Neutrophil (primary cell): ENCODE measurements at regions not wholly inside any gene's neighbourhood (a gene's known extent, or its start where the extent isn't known, plus 50 kb on each side); places are given as distances from the start of the nearest gene placed in this dataset.

Source experiments
- H3K27ac ChIP-seq: fragments of 200-600 bp; sonication (generic); 2 replicates; pipeline ENCODE4 v1.5.1; 2016; ENCODE audit warnings: mild to moderate bottlenecking, moderate library complexity
- H3K27me3 ChIP-seq: fragments of 200-600 bp; sonication (generic); 2 replicates; pipeline ENCODE4 v1.6.0; 2016; ENCODE audit warnings: mild to moderate bottlenecking
- H3K36me3 ChIP-seq: fragments of 200-600 bp; sonication (generic); 2 replicates; pipeline ENCODE4 v1.5.1; 2017
- H3K4me1 ChIP-seq, 2 experiments: fragments of 200-600 bp in 1 of 2; sonication (generic) in 1 of 2; 1 replicate in 1 of 2; 2 replicates in 1 of 2; pipeline versions ENCODE4 v1.5.1 to v1.6.1; 2013 to 2016; ENCODE audit warnings: low read depth in 1 of 2, low read length in 1 of 2, mild to moderate bottlenecking in 1 of 2, moderate library complexity in 1 of 2; ENCODE audit not compliant: control insufficient read depth in 1 of 2, insufficient read depth in 1 of 2
- H3K4me3 ChIP-seq, 2 experiments: fragments of 200-600 bp in 1 of 2; sonication (generic) in 1 of 2; 1 replicate in 1 of 2; 2 replicates in 1 of 2; pipeline ENCODE4 v1.5.1; 2013 to 2016; ENCODE audit warnings: low read depth in 1 of 2, low read length in 1 of 2, mild to moderate bottlenecking in 1 of 2, moderate library complexity in 1 of 2
- H3K9me3 ChIP-seq: fragments of 200-600 bp; sonication (generic); 2 replicates; pipeline ENCODE4 v1.5.1; 2016
- TF ChIP-seq, protein P1 (sequence below): fragments of 200-600 bp; sonication (generic); IDR thresholded peaks from 2 replicates; pipeline ENCODE4 v1.5.1; 2016; ENCODE audit warnings: antibody characterized with exemption

DNA sequence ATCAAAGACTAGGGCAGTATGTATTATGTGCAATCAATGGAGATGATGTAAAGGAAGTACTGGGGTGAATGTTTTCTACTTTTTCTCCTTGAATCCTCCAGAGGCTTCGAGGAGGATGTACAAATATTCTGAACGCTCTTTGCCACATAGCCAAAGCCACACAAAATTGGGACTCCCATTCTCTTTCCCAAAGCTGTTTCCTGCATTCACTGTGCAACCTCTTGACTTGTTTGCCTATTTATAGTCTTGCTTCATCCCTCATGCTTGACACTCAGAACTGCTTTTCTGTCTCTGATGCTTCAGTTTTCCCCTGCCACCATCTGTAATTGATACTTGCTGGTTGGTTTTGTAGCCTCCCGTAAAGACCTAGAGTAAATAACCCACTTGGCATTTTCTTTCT lies 208.2 kb upstream of the RBMS1 start:
- no peaks in the 10 kb centered on the region for H3K9me3 ChIP-seq
- no peaks in the 10 kb centered on the region for H3K36me3 ChIP-seq
- H3K27ac ChIP-seq, result no peak overlapping the region
- peaks cover 6 to 9% of the 10 kb centered on the region in 2 experiments for H3K4me1 ChIP-seq
- TF ChIP-seq, protein P1, sequence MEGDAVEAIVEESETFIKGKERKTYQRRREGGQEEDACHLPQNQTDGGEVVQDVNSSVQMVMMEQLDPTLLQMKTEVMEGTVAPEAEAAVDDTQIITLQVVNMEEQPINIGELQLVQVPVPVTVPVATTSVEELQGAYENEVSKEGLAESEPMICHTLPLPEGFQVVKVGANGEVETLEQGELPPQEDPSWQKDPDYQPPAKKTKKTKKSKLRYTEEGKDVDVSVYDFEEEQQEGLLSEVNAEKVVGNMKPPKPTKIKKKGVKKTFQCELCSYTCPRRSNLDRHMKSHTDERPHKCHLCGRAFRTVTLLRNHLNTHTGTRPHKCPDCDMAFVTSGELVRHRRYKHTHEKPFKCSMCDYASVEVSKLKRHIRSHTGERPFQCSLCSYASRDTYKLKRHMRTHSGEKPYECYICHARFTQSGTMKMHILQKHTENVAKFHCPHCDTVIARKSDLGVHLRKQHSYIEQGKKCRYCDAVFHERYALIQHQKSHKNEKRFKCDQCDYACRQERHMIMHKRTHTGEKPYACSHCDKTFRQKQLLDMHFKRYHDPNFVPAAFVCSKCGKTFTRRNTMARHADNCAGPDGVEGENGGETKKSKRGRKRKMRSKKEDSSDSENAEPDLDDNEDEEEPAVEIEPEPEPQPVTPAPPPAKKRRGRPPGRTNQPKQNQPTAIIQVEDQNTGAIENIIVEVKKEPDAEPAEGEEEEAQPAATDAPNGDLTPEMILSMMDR, result no peak
- no peaks in the 10 kb centered on the region for H3K27me3 ChIP-seq
- H3K4me3 ChIP-seq, result no peak overlapping the region

DNA sequence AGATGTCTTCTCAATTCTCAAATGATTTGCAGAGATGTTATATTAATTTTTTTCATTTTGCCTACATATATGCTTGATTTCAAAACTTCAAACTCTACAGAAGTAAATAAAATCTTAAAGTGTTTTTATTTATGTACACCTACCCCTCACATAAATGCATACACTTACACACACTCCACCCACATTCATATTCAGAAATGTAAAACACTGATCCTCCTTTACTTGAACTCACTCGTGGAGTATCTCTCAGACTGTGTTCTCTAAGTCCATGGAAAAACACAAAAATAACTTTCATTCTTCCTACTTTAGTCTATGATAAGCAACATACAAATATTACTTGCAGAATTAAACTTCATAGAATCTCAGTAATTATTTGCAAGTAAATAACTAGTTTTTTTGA lies 209.1 kb upstream of the RBMS1 start:
- Histone ChIP-seq H3K4me1 (peaks cover 6 to 9% of the 10 kb centered on the region in 2 experiments), H3K27me3 (no peaks in the 10 kb centered on the region), H3K36me3 (no peaks in the 10 kb centered on the region), H3K27ac (no peak overlapping the region), H3K9me3 (no peaks in the 10 kb centered on the region), H3K4me3 (no peak overlapping the region)
- TF ChIP-seq, protein P1, result no peak

DNA sequence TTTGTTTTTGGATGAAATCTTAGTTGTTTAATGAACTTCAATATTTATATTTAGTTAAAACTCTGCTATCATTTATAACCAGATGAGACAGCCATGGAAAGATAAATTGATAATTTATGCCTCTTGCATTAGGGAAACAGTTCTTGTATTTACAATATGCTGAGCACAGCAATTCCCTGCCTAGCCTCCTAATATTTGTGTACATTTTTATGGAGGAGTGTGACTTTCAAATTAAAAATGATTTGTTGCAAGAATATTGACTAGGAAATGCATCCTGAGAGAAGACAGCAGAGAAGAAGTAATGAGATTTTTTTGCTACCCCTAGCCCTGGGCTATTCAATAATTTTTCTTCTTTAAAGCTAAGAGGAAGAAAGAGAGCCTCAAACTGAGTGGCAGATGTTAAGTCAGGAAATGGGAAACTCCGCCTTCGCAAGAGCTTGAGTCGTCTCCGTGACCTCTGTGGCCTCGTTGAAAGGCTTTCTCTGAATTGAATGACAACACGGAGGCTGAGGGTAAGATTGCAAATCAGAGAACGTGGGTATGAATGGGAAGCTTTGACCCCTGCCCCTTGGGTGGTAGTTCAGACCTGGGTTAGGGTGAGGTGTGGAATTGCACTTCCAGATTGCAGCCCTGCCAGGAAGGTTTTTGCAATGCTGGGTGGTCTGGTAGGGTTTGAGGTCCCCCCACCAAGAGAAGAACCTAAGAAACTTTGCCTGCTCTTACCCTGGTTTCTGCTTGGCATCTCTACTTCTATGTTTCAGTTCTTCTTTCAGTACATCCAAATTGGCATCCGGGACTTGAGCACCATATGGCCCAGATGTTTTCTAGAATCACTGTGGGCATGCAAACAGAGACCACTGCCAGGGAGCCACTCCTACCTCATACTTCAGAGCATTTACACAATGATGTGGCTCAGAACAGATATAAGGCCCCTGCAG lies 210.3 kb upstream of the RBMS1 start:
- Histone ChIP-seq H3K36me3 (no peaks in the 10 kb centered on the region), H3K4me1 (peaks cover 6 to 9% of the 10 kb centered on the region in 2 experiments), H3K27ac (no peak overlapping the region), H3K4me3 (no peak overlapping the region), H3K27me3 (no peaks in the 10 kb centered on the region), H3K9me3 (no peaks in the 10 kb centered on the region)
- TF ChIP-seq, protein P1, result no peak

DNA sequence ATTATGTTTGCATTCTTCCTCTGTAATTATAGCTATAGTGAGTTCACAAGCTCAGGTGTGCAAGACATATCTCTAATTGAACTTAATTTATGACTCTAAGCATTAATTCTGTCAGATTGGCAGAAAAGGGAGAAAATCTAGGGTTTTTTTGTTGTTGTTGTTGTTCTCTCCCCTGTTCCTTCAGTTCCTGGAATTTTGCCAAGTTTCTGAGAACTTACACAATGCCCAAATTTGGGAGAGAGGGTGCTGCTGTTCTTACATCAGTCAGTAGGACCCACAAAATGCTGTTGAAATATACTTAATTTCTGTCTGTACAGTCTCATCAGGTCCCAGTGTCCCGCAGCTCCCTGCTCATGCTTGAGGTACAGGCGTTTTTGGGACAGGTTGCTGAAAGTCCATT lies 221.8 kb upstream of the RBMS1 start:
- no peaks in the 10 kb centered on the region for H3K9me3 ChIP-seq
- no peaks in the 10 kb centered on the region for H3K36me3 ChIP-seq
- no peak overlapping the region for H3K27ac ChIP-seq
- H3K27me3 ChIP-seq, result no peaks in the 10 kb centered on the region
- no peak overlapping the region for H3K4me3 ChIP-seq
- TF ChIP-seq, protein P1, result no peak
- no peaks in the 10 kb centered on the region for H3K4me1 ChIP-seq

DNA sequence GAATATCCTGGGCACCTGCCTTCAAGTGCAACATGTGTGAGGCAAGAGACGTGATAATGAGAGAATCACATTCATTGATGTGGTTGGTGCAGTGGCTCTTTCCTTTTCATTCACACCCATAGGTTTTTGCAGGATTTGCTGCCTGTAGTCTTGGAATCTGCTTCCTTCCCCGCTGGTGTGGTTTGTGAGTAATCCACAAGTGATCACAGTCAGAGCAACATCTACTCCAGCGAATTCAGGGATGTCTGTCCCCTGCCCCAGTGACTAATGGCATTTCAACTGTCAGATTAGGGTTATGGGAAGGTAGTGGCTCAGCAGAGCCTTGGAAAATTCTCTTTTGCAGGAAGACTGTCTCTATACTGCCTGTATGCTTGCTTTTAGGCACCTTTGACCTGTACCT lies 225.5 kb upstream of the RBMS1 start:
- no peaks in the 10 kb centered on the region for H3K4me1 ChIP-seq
- no peaks in the 10 kb centered on the region for H3K9me3 ChIP-seq
- H3K4me3 ChIP-seq, result no peak overlapping the region
- H3K36me3 ChIP-seq, result no peaks in the 10 kb centered on the region
- TF ChIP-seq, protein P1, result no peak
- no peak overlapping the region for H3K27ac ChIP-seq
- no peaks in the 10 kb centered on the region for H3K27me3 ChIP-seq
